H1 (cell line): ENCODE measurements at regions not wholly inside any gene's neighbourhood (a gene's known extent, or its start where the extent isn't known, plus 50 kb on each side); places are given as distances from the start of the nearest gene placed in this dataset.

Experiments used
- CTCF ChIA-PET: fragments of 300-600 bp; sonication (Branson Sonifier 250); formaldehyde crosslinking; loops from one replicate; lab custom pipeline; 2021; ENCODE audit not compliant: partially characterized antibody; lab: Charles Lee
- POLR2A ChIA-PET: fragments of 300-600 bp; sonication (Branson Sonifier 250); formaldehyde crosslinking; loops from one replicate; lab custom pipeline; 2021; ENCODE audit warnings: inconsistent platforms; ENCODE audit not compliant: partially characterized antibody; lab: Charles Lee
- DNase-seq, 2 experiments: peaks; one replicate each; pipeline versions ENCODE4 v3.0.0 to v3.0.0-alpha.2; 2010 to 2022; ENCODE audit warnings: low spot score in 2 of 2, low read depth in 1 of 2, mixed read lengths in 1 of 2
- FAIRE-seq: peaks from 2 replicates; lab custom pipeline; 2011; peaks lifted over from hg19 to GRCh38; lab: Jason Lieb, UNC
- H2AFZ ChIP-seq: 2 replicates; pipeline ENCODE4 v1.8.1; 2012; ENCODE audit warnings: low read length, inconsistent platforms
- H2AK5ac ChIP-seq: 2 replicates; pipeline ENCODE4 v1.6.1; 2013; ENCODE audit warnings: low read depth, low read length
- H2BK120ac ChIP-seq: replicated peaks from 2 replicates; pipeline ENCODE3; 2013; ENCODE audit warnings: low read depth, low read length, inconsistent platforms
- H2BK12ac ChIP-seq: 2 replicates; pipeline ENCODE4 v1.6.1; 2013; ENCODE audit warnings: low read depth, low read length
- H2BK15ac ChIP-seq: 2 replicates; pipeline ENCODE4 v1.6.1; 2013; ENCODE audit warnings: low read length
- H2BK20ac ChIP-seq: 2 replicates; pipeline ENCODE4 v1.6.1; 2013; ENCODE audit warnings: low read length
- H2BK5ac ChIP-seq: 2 replicates; pipeline ENCODE4 v1.6.1; 2013; ENCODE audit warnings: low read depth, low read length
- H3K14ac ChIP-seq: 2 replicates; pipeline ENCODE4 v1.6.1; 2013; ENCODE audit warnings: inconsistent platforms; ENCODE audit not compliant: insufficient read length
- H3K18ac ChIP-seq: 2 replicates; pipeline ENCODE4 v1.6.1; 2013; ENCODE audit warnings: low read length; ENCODE audit errors: extremely low read depth
- H3K23ac ChIP-seq: 2 replicates; pipeline ENCODE4 v1.6.1; 2013; ENCODE audit warnings: inconsistent platforms; ENCODE audit not compliant: insufficient read length
- H3K23me2 ChIP-seq: 2 replicates; pipeline ENCODE4 v1.6.1; 2013; ENCODE audit warnings: low read depth, low read length
- H3K27ac ChIP-seq: 2 replicates; pipeline ENCODE4 v1.6.1; 2011; ENCODE audit warnings: low read depth, low read length, inconsistent platforms
- H3K27me3 ChIP-seq, 4 experiments: replicated peaks in 1 of 4; 1 replicate in 1 of 4; 2 replicates in 3 of 4; pipeline versions ENCODE4 v1.6.1 to v1.8.1; 2011 to 2013; ENCODE audit warnings: low read length in 3 of 4, mild to moderate bottlenecking in 3 of 4, inconsistent platforms in 2 of 4, mixed read lengths in 2 of 4, moderate library complexity in 1 of 4; ENCODE audit not compliant: control insufficient read depth in 3 of 4, insufficient read depth in 3 of 4; ENCODE audit errors: extremely low read depth in 1 of 4
- H3K36me3 ChIP-seq, 4 experiments: 2 replicates each; pipeline versions ENCODE4 v1.6.1 to v1.8.1; 2011 to 2013; ENCODE audit warnings: mild to moderate bottlenecking in 4 of 4, low read length in 3 of 4, moderate library complexity in 2 of 4, control low read depth in 1 of 4, inconsistent platforms in 1 of 4; ENCODE audit not compliant: insufficient read depth in 4 of 4, control insufficient read depth in 2 of 4
- H3K4ac ChIP-seq: replicated peaks from 2 replicates; pipeline ENCODE3; 2013; ENCODE audit warnings: low read length, low read depth, mixed read lengths, inconsistent platforms; ENCODE audit not compliant: insufficient read length
- H3K4me1 ChIP-seq, 4 experiments: replicated peaks in 1 of 4; 1 replicate in 1 of 4; 2 replicates in 3 of 4; pipeline versions ENCODE4 v1.6.1 to v1.8.1; 2011 to 2013; ENCODE audit warnings: low read length in 3 of 4, inconsistent platforms in 2 of 4, mixed read lengths in 1 of 4; ENCODE audit not compliant: insufficient read depth in 4 of 4, control insufficient read depth in 3 of 4
- H3K4me2 ChIP-seq, 2 experiments: 2 replicates each; pipeline versions ENCODE4 v1.6.1 to v1.8.1; 2011 to 2013; ENCODE audit warnings: low read depth in 2 of 2, low read length in 2 of 2, control low read depth in 1 of 2, inconsistent platforms in 1 of 2, mild to moderate bottlenecking in 1 of 2; ENCODE audit not compliant: insufficient read depth in 1 of 2
- H3K4me3 ChIP-seq, 4 experiments: fragments of 200-600, 300-600 bp in 1 of 4; sonication (generic), shearing (Covaris generic), sonication (Bioruptor Twin) in 1 of 4; 2 replicates each; pipeline versions ENCODE4 v1.5.1 to v1.8.1; 2011 to 2016; ENCODE audit warnings: low read length in 4 of 4, low read depth in 3 of 4, control low read depth in 2 of 4, inconsistent platforms in 2 of 4, mild to moderate bottlenecking in 2 of 4, mixed read lengths in 1 of 4, moderate library complexity in 1 of 4; ENCODE audit not compliant: insufficient read depth in 2 of 4; ENCODE audit errors: extremely low read depth in 1 of 4
- H3K56ac ChIP-seq: replicated peaks from 2 replicates; pipeline ENCODE3; 2013; ENCODE audit warnings: low read depth, mild to moderate bottlenecking, mixed read lengths, low read length, inconsistent platforms; ENCODE audit not compliant: insufficient read length
- H3K79me1 ChIP-seq: 2 replicates; pipeline ENCODE4 v1.6.1; 2013; ENCODE audit warnings: low read depth, low read length, control low read depth
- H3K79me2 ChIP-seq, 2 experiments: 2 replicates each; pipeline versions ENCODE4 v1.6.1 to v1.8.1; 2012 to 2013; ENCODE audit warnings: low read length in 2 of 2, mild to moderate bottlenecking in 2 of 2, inconsistent platforms in 1 of 2; ENCODE audit not compliant: insufficient read depth in 2 of 2, control insufficient read depth in 1 of 2
- H3K9ac ChIP-seq, 4 experiments: replicated peaks in 1 of 4; 1 replicate in 1 of 4; 2 replicates in 3 of 4; pipeline versions ENCODE4 v1.6.1 to v1.8.1; 2011 to 2013; ENCODE audit warnings: low read depth in 3 of 4, low read length in 3 of 4, control low read depth in 2 of 4, mild to moderate bottlenecking in 2 of 4, moderate library complexity in 2 of 4, inconsistent platforms in 1 of 4; ENCODE audit errors: extremely low read depth in 1 of 4
- H3K9me3 ChIP-seq, 2 experiments: 2 replicates each; pipeline versions ENCODE4 v1.6.1 to v1.8.1; 2012 to 2013; ENCODE audit warnings: mild to moderate bottlenecking in 2 of 2, moderate library complexity in 2 of 2, control low read depth in 1 of 2, inconsistent platforms in 1 of 2, low read depth in 1 of 2, low read length in 1 of 2, mixed read lengths in 1 of 2; ENCODE audit not compliant: insufficient read depth in 2 of 2
- H4K20me1 ChIP-seq, 2 experiments: replicated peaks in 1 of 2; 2 replicates each; pipeline versions ENCODE3 to v1.8.1; 2011 to 2013; ENCODE audit warnings: inconsistent platforms in 2 of 2, low read length in 2 of 2, mild to moderate bottlenecking in 1 of 2; ENCODE audit not compliant: insufficient read depth in 2 of 2, control insufficient read depth in 1 of 2
- H4K5ac ChIP-seq: 2 replicates; pipeline ENCODE4 v1.6.1; 2013; ENCODE audit warnings: low read length, low read depth, mixed read lengths, inconsistent platforms; ENCODE audit not compliant: insufficient read length
- H4K8ac ChIP-seq: 2 replicates; pipeline ENCODE4 v1.8.0; 2013; ENCODE audit warnings: mild to moderate bottlenecking, moderate library complexity, low read length, inconsistent platforms; ENCODE audit not compliant: insufficient read depth; ENCODE audit errors: extremely low read depth
- H4K91ac ChIP-seq: replicated peaks from 2 replicates; pipeline ENCODE3; 2013; ENCODE audit warnings: low read length, mixed read lengths, inconsistent platforms; ENCODE audit not compliant: insufficient read length
- BCL11A ChIP-seq, 2 experiments: IDR thresholded peaks; one replicate each; pipeline ENCODE4 v1.6.1; 2011; ENCODE audit warnings: low read depth in 2 of 2, low read length in 2 of 2, mild to moderate bottlenecking in 2 of 2
- BRCA1 ChIP-seq: IDR thresholded peaks from 2 replicates; pipeline ENCODE4 v1.6.1; 2012; ENCODE audit warnings: low read depth, low read length, improper control_type of control experiment
- CEBPB ChIP-seq: IDR thresholded peaks from 2 replicates; pipeline ENCODE4 v1.6.1; 2012; ENCODE audit warnings: low read depth, low read length
- CREB1 ChIP-seq: IDR thresholded peaks from 2 replicates; pipeline ENCODE4 v1.6.1; 2012; ENCODE audit warnings: inconsistent platforms
- CTBP2 ChIP-seq: IDR thresholded peaks from 2 replicates; pipeline ENCODE4 v1.7.0; 2011; ENCODE audit warnings: borderline replicate concordance, mild to moderate bottlenecking, moderate library complexity, mixed read lengths, low read length; ENCODE audit not compliant: insufficient read depth, insufficient read length
- E2F6 ChIP-seq: IDR thresholded peaks from 2 replicates; pipeline ENCODE4 v1.6.1; 2012; ENCODE audit warnings: inconsistent platforms
- EGR1 ChIP-seq: IDR thresholded peaks from 2 replicates; pipeline ENCODE4 v1.6.1; 2011; ENCODE audit warnings: low read depth, low read length, borderline replicate concordance
- JUN ChIP-seq: IDR thresholded peaks from 2 replicates; pipeline ENCODE4 v1.6.1; 2011; ENCODE audit warnings: low read depth, mild to moderate bottlenecking, improper control_type of control experiment, low read length
- KDM5A ChIP-seq: fragments of 200-600 bp; IDR thresholded peaks from 2 replicates; pipeline ENCODE4 v1.7.1; 2012; ENCODE audit warnings: mild to moderate bottlenecking, low read length, inconsistent platforms, mixed read lengths
- MAX ChIP-seq: IDR thresholded peaks from 2 replicates; pipeline ENCODE4 v1.6.1; 2012; ENCODE audit warnings: inconsistent platforms
- POU5F1 ChIP-seq: IDR thresholded peaks from 2 replicates; pipeline ENCODE4 v1.6.1; 2011; ENCODE audit warnings: low read depth, mild to moderate bottlenecking, low read length, moderate library complexity
- RXRA ChIP-seq: IDR thresholded peaks from 2 replicates; pipeline ENCODE4 v1.6.1; 2011; ENCODE audit warnings: low read depth, mild to moderate bottlenecking, low read length, moderate library complexity; ENCODE audit not compliant: insufficient read depth
- SIN3A ChIP-seq, 2 experiments: IDR thresholded peaks in 1 of 2; conservative IDR thresholded peaks in 1 of 2; 2 replicates each; pipeline ENCODE4 v1.6.1; 2011 to 2012; ENCODE audit warnings: low read length in 2 of 2, improper control_type of control experiment in 1 of 2, low read depth in 1 of 2, mild to moderate bottlenecking in 1 of 2
- SP2 ChIP-seq: IDR thresholded peaks from 2 replicates; pipeline ENCODE4 v1.6.1; 2012; ENCODE audit warnings: mild to moderate bottlenecking, low read length, inconsistent platforms
- TAF1 ChIP-seq: IDR thresholded peaks from 2 replicates; pipeline ENCODE4 v1.6.1; 2011; ENCODE audit warnings: mild to moderate bottlenecking, low read depth, low read length
- WGBS, 2 experiments: shearing (Covaris generic) in 1 of 2; methylation state at CpG; one replicate each; pipeline versions ENCODE4 v1.1.6 to v1.1.7; 2013 to 2015; ENCODE audit warnings: low lambda C conversion rate in 2 of 2, mixed read lengths in 2 of 2, inconsistent platforms in 1 of 2, low coverage in 1 of 2, missing lambda C conversion rate in 1 of 2; ENCODE audit not compliant: insufficient replicate concordance in 2 of 2, insufficient coverage in 1 of 2, insufficient read length in 1 of 2; ENCODE audit errors: extremely low coverage in 1 of 2, missing lambda C conversion rate in 1 of 2; 5-methylcytosine and 5-hydroxymethylcytosine counted together

- POLR2A ChIA-PET = no interaction called here
- no peak overlapping the region; the same call in 1 of the 2 replicates for H2AFZ ChIP-seq
- no peak for TF ChIP-seq CTBP2
- no peak for TF ChIP-seq SP2
- no peak for TF ChIP-seq CREB1
- TF ChIP-seq BCL11A (IDR thresholded peaks at IDR 0.05; ENCODE audit: low read depth in 2 of 2, low read length in 2 of 2) = no peak
- TF ChIP-seq RXRA = no peak
- no peak for TF ChIP-seq KDM5A
- TF ChIP-seq E2F6 = no peak
- no peak for TF ChIP-seq BRCA1
- no peak for TF ChIP-seq POU5F1
- TF ChIP-seq MAX = no peak
- no peak for TF ChIP-seq EGR1
- no peak for TF ChIP-seq JUN
- no peak for TF ChIP-seq SIN3A (conservative IDR thresholded peaks at IDR 0.05 in 1 of 2, IDR thresholded peaks at IDR 0.05 in 1 of 2; ENCODE audit: low read depth in 1 of 2, low read length in 2 of 2)
- TF ChIP-seq CEBPB = no peak
- TF ChIP-seq TAF1 = no peak
Observed at GRCh38 chr7:153158149-153158548, 398.6 kb downstream of the ACTR3B start.

More at GRCh38 chr7:153158149-153158548, 398.6 kb downstream of the ACTR3B start:
- H3K23ac ChIP-seq = no peak overlapping the region
- H3K4me2 ChIP-seq = peak overlapping the region in 1 of 2 experiments; percentile 38; a peak in 2 of 4 replicates
- CTCF ChIA-PET = interaction anchor here (1.2 kb wide), 1 partner anchor 36 kb away, joined by 3 read pairs; no protein-coding TSS in a partner anchor
- H2BK20ac ChIP-seq = no peak overlapping the region
- no peak overlapping the region for H4K8ac ChIP-seq
- H3K9ac ChIP-seq = no peak overlapping the region
- no peak overlapping the region for H2AK5ac ChIP-seq
- H3K27ac ChIP-seq = no peak overlapping the region
- DNase-seq = no peak
- no peak overlapping the region for H2BK15ac ChIP-seq
- no peak overlapping the region for H2BK12ac ChIP-seq
- no peak overlapping the region for H3K14ac ChIP-seq
- H3K79me2 ChIP-seq = no peaks in the 10 kb centered on the region
- FAIRE-seq = no peak
- no peak overlapping the region for H3K18ac ChIP-seq
- H3K36me3 ChIP-seq = no peaks in the 10 kb centered on the region
- no peaks in the 10 kb centered on the region for H3K79me1 ChIP-seq
- no peaks in the 10 kb centered on the region for H3K27me3 ChIP-seq
- no peaks in the 10 kb centered on the region for H4K20me1 ChIP-seq
- no peak overlapping the region; a peak in 1 of 8 replicates for H3K4me3 ChIP-seq
- peaks cover 0 to 12% (median 2%) of the 10 kb centered on the region in 4 experiments; a peak in 1 of 7 replicates for H3K4me1 ChIP-seq
- H4K5ac ChIP-seq = no peak overlapping the region
- no peak overlapping the region for H4K91ac ChIP-seq
- H3K4ac ChIP-seq = no peak overlapping the region
- WGBS, 2 experiments = 77% methylated on average over 3 of the region's 3 CpGs; no CpG with 5 or more reads in 1 of the 2 experiments
- no peak overlapping the region for H3K56ac ChIP-seq
- no peaks in the 10 kb centered on the region for H3K9me3 ChIP-seq
- H2BK120ac ChIP-seq = no peak overlapping the region
- H3K23me2 ChIP-seq = no peaks in the 10 kb centered on the region
- H2BK5ac ChIP-seq = no peak overlapping the region
